Parathyroid adenoma (tissue), 2 donors: ENCODE measurements at regions not wholly inside any gene's neighbourhood (a gene's known extent, or its start where the extent isn't known, plus 50 kb on each side); places are given as distances from the start of the nearest gene placed in this dataset.

Source experiments
- H2AFZ ChIP-seq: fragments of 300-600 bp; sonication (generic); one replicate; pipeline ENCODE4 v1.7.0; 2017; ENCODE audit warnings: antibody characterized with exemption, mild to moderate bottlenecking
- H3K27ac ChIP-seq: fragments of 300-600 bp; sonication (generic); one replicate; pipeline ENCODE4 v1.7.0; 2017
- H3K27me3 ChIP-seq: fragments of 300-600 bp; sonication (generic); one replicate; pipeline ENCODE4 v1.7.0; 2017; ENCODE audit warnings: low read length; ENCODE audit not compliant: control insufficient read depth, insufficient read depth
- H3K36me3 ChIP-seq: fragments of 300-600 bp; sonication (generic); one replicate; pipeline ENCODE4 v1.7.0; 2017; ENCODE audit warnings: low read length; ENCODE audit not compliant: control insufficient read depth, insufficient read depth
- H3K4me1 ChIP-seq: fragments of 300-600 bp; sonication (generic); one replicate; pipeline ENCODE4 v1.7.0; 2017; ENCODE audit warnings: control low read depth
- H3K4me2 ChIP-seq: fragments of 300-600 bp; sonication (generic); one replicate; pipeline ENCODE4 v1.7.0; 2017; ENCODE audit warnings: low read length
- H3K4me3 ChIP-seq: fragments of 300-600 bp; sonication (generic); one replicate; pipeline ENCODE4 v1.7.0; 2017; ENCODE audit warnings: low read depth, low read length
- H3K79me2 ChIP-seq: fragments of 300-600 bp; sonication (generic); one replicate; pipeline ENCODE4 v1.7.0; 2017; ENCODE audit warnings: control low read depth
- H3K9ac ChIP-seq: fragments of 300-600 bp; sonication (generic); one replicate; pipeline ENCODE4 v1.7.0; 2017; ENCODE audit warnings: mild to moderate bottlenecking
- H3K9me3 ChIP-seq: fragments of 300-600 bp; sonication (generic); one replicate; pipeline ENCODE4 v1.7.0; 2017; ENCODE audit warnings: low read length; ENCODE audit not compliant: control insufficient read depth
- CTCF ChIP-seq: fragments of 300-600 bp; sonication (generic); IDR thresholded peaks from one replicate; pipeline ENCODE4 v1.7.0; 2017; ENCODE audit warnings: antibody characterized with exemption, mild to moderate bottlenecking
- donor health status: primary hyperparathyroidism.

GRCh38 chr10:100652406-100653135 is 92.8 kb upstream of the PAX2 start:
- Histone ChIP-seq H3K4me1 (no peaks in the 10 kb centered on the region), H3K9me3 (no peaks in the 10 kb centered on the region), H2AFZ (no peak overlapping the region), H3K4me3 (no peak overlapping the region), H3K79me2 (no peaks in the 10 kb centered on the region), H3K9ac (no peak overlapping the region), H3K27me3 (no peaks in the 10 kb centered on the region), H3K36me3 (no peaks in the 10 kb centered on the region), H3K4me2 (no peak overlapping the region), H3K27ac (no peak overlapping the region)
- no peak for TF ChIP-seq CTCF

- no peak overlapping the region for H3K4me2 ChIP-seq
- no peaks in the 10 kb centered on the region for H3K4me1 ChIP-seq
- H3K79me2 ChIP-seq = no peaks in the 10 kb centered on the region
- no peak overlapping the region for H3K27ac ChIP-seq
- H2AFZ ChIP-seq = no peak overlapping the region
- H3K27me3 ChIP-seq = no peaks in the 10 kb centered on the region
- H3K36me3 ChIP-seq = no peaks in the 10 kb centered on the region
- no peak overlapping the region for H3K9ac ChIP-seq
- no peak overlapping the region for H3K4me3 ChIP-seq
- no peaks in the 10 kb centered on the region for H3K9me3 ChIP-seq
- TF ChIP-seq CTCF = no peak
These were observed 92.0 kb upstream of the PAX2 start for GRCh38 chr10:100653238-100653956.

GRCh38 chr10:100653957-100654781 is 91.2 kb upstream of the PAX2 start:
- Histone ChIP-seq H3K79me2 (no peaks in the 10 kb centered on the region), H3K36me3 (no peaks in the 10 kb centered on the region), H3K4me2 (no peak overlapping the region), H2AFZ (no peak overlapping the region), H3K4me1 (no peaks in the 10 kb centered on the region), H3K9ac (no peak overlapping the region), H3K9me3 (no peaks in the 10 kb centered on the region), H3K27ac (no peak overlapping the region), H3K27me3 (peaks cover 3% of the 10 kb centered on the region), H3K4me3 (no peak overlapping the region)
- TF ChIP-seq CTCF = no peak

GRCh38 chr10:100654782-100655325 is 90.5 kb upstream of the PAX2 start:
- H3K27ac ChIP-seq = no peak overlapping the region
- no peaks in the 10 kb centered on the region for H3K9me3 ChIP-seq
- H2AFZ ChIP-seq = peak overlapping the region; percentile 17
- no peak overlapping the region for H3K9ac ChIP-seq
- H3K36me3 ChIP-seq = no peaks in the 10 kb centered on the region
- TF ChIP-seq CTCF = no peak
- peak overlapping the region; percentile 38 for H3K4me2 ChIP-seq
- H3K79me2 ChIP-seq = no peaks in the 10 kb centered on the region
- no peak overlapping the region for H3K4me3 ChIP-seq
- no peaks in the 10 kb centered on the region for H3K4me1 ChIP-seq
- H3K27me3 ChIP-seq = peaks cover 9% of the 10 kb centered on the region
